ENCODE measurements at regions not wholly inside any gene's neighbourhood (a gene's known extent, or its start where the extent isn't known, plus 50 kb on each side); places are given as distances from the start of the nearest gene placed in this dataset.

DNA sequence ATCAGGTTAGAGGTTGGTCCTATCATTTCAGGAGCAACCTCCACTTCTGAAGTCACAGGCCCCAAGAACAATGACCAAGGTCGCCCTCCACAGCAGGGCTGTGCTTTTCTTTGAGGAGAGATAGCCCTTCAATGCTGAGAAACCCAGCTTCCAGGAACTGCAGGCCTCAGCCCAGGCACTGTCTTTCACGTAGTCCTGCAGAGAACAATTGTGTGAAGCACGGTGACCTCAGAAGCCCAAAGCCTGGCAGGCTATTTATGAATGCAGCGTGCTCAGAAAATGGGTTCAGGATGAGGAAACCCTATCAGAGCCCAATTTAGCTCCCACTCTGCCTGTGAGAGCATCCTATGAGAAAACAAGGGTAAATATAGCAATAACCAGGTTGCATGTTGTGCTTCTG, 388.3 kb downstream of the PLK2 start:
- no peak for DNase-seq (ENCODE audit: low read depth in 2 of 2)

DNA sequence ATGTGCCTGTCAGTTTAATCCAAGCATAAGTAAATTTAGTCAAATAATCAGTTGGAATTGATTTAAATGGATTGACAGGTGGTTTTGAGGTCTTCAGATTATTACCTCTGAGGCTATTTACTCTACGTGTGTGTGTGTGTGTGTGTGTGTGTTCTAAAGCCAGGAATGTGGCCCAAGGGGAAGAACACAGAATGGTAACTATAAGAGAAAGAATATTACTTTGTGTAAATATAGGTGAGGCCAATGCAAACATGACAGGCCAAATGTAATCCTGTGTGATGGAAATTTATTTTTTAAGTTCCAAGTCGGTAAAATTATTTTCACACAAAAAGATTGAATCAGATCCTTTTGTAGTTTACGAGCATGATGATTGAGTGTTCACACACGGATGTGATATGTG, 390.0 kb downstream of the PLK2 start:
- no peak for DNase-seq (ENCODE audit: low read depth in 2 of 2)

DNA sequence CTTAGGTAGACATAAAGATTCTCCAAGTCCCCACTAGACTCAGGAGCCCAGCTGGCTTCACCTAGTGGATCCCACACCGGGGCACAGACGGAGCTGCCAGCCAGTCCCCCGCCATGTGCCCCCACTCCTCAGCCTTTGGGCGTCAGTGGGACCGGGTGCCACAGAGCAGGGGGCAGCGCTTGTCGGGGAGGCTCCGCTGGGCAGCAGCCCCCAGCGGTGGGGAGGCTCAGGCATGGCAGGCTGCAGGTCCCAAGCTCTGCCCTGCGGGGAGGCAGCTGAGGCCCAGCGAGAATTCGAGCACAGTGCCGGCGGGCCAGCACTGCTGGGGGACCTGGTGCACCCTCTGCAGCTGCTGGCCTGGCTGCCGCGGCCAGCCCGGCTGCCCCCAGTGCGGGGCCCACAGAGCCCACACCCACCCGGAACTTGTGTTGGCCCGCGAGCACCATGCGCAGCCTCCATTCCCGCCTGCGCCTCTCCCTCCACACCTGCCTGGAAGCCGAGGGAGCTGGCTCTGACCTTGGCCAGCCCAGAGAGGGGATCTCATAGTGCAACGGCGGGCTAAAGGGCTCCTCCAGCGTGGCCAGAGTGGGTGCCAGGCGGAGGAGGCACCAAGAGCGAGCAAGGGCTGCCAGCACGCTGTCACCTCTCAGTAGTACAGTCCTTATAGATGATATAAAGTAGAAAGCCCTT, 390.7 kb downstream of the PLK2 start:
- DNase-seq (ENCODE audit: low read depth in 2 of 2): no peak

DNA sequence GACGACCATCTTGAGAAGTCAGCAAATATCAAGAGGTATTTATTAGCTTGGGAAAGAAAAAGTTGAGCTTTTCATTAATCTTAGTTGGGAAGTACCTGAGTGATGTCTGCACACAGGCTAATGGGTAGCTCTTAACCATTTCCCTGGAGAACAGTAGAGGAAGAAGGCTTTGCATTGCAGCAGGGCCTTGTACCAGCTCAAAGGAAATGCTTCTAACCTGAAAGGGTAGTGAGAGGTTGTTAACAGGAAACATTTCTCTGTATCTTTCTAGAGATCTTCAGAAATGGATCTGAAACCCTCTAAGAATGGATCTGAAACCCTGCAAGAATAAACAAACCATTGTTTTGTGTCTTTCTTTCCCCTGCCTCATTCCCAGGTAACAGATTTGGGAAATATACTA, 393.3 kb downstream of the PLK2 start:
- DNase-seq (ENCODE audit: low read depth in 2 of 2): no peak

DNA sequence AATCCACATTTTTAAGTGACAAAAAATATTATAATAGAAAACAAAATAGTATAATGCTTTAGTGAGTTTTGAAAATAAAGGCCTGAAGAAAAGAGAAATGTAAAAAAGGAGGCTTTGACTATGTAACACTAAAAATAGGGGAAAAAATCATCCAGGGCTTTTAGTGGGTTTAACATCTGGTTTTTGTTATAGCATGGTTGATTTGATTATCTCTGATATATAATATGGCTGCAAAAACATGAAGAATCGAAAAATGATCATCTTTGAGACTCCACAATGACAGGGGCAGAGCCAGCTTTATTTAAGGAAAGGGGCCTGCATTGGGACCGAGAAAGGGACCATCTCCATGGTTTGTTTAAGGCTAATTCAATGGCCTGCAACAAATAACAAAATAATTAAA, 393.8 kb downstream of the PLK2 start:
- DNase-seq (ENCODE audit: low read depth in 2 of 2): no peak

DNA sequence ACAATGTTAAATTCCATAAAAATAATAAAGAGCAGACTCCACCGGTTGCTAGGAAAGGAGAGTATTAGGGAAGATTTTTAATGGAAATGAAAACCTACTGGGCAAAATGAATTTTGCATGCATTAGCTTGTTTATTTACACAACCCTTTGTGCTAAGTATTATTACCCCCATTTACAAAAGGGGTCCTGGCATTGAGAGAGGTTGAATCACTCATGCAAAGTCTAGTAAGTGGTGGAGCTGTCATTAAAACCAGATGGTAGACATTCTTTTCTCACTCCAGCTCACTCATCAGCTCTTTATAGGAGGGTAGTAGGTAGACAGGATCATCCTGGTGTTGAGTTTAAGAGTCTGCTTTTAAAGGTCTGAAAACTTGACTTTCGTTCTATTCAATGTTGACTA, 395.1 kb downstream of the PLK2 start:
- no peak for DNase-seq (ENCODE audit: low read depth in 2 of 2)

DNA sequence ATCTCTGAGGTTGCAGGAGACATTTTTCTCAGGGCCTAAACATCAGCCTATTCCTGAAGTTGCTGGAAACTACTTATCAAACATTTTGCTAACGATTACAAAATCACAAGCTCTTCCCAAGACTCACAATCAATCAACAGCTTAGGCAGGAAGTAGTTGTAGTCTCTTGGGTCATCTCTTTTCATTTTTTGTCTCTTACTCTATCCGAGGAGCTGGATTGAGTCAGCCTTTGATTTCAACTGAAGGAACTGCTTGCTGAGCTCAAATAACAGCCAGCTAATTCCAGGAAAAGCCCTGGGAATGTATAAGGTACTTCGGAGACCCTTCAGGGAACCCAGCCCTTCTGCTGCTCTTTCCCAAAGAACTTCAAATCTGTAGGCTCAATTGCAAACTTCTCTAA, 398.9 kb downstream of the PLK2 start:
- no peak for DNase-seq (ENCODE audit: low read depth in 2 of 2)

DNA sequence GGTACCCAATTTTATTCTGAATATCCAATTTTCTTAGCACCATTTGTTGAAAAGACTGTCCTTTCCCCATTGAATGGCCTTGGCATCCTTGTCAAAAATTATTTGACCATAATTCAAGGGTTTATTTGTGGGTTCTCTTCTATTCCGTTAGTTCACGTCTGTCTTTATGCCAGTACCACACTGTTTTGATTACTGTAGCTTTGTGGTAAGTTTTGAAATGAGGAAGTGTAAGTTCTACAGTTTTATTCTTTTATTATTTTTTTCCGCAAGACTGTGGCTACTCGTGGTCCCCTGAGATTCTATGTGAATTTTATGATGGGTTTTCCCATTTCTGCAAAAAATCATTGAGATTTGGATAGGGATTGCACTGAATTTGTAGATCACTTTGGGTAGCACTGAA, 402.6 kb downstream of the PLK2 start:
- DNase-seq (ENCODE audit: low read depth in 2 of 2): no peak

DNA sequence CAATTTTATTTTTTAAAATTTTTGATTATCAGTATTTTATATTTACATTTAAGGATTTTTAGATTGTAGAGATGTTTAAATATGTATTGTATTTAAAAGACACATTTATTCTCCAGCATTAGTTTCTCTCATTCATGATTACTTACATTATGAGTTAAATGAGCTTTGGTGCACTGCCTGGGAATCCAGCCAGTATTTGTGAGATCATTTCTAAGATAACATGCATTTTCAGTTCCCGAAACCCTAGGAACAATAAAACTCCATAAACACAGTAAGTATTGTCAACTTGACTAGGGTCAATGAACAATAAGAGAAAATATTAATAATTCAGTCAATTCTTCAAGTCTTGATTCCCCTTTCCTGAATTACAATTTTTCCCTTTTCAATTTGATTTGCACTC, 403.3 kb downstream of the PLK2 start:
- DNase-seq (ENCODE audit: low read depth in 2 of 2): no peak

DNA sequence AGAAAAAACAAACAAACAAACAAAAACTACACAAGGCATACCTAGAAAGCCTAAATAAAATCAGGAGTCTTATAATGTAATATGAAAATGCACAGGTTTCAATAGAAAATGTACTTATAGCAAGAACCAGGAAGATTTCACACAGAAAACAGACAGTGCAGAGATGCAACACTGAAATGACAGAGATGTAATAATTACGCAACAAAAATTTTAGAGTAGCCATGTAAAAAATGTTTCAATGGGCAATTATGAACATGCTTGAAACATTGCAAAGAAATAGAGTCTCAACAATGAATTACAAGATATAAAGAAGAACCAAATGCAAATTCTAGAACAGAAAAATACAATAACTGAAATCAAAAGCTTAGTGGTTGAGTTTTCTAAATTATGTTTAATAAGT, 405.9 kb downstream of the PLK2 start:
- DNase-seq (ENCODE audit: low read depth in 2 of 2): no peak

DNA sequence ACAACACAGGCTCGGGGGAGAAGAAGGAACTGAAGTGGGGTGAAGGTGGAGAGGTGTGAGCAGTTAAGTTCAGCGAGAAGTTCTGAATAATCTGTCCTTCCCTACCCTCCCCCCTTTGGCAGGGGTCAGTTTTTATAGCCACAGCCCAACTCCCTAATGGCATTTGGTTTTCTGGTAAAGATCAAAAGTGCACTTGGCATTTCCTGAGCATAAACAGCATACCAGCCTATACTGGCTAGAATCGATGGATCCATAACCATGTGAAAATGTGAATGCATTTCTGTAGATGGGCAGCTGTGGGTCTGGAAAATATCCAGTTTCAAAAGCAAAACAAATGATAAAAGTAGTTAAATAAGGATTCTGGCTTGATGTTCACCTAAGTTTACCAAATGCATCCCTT, 410.9 kb downstream of the PLK2 start:
- DNase-seq (ENCODE audit: low read depth in 2 of 2): no peak

DNA sequence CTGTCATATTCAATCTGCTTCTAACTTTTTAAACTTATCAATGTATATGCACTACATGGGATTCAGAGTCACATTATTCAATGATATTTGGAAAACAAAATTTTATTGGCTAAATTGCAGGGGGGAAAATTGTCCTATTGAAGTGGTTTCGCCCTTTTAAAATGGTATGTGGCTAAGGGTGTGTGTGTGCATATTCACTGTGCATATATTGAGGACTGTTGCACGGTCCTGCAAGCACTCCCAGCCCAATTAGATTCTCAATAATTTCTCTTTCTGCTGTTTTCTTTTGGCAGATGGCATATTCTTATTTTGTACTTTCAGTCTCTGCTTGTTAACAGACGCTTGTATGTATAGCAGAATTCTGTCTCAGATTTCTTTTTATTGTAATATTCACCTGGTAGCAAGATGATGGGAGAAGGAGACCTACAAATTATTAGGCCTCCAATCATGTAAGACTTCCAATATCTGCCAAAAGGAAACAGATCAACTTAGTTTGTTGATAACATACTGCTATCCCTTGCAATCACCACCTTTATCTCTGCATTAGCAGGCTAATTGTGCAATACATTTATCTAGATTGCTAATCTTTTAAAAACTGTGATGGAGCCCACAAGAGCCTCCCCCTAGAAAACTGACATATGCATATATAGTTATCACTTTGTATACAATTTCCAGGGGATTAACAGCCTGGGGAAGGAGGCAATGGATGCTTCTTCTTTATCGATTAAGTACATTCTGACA, 411.5 kb downstream of the PLK2 start:
- no peak for DNase-seq (ENCODE audit: low read depth in 2 of 2)

DNA sequence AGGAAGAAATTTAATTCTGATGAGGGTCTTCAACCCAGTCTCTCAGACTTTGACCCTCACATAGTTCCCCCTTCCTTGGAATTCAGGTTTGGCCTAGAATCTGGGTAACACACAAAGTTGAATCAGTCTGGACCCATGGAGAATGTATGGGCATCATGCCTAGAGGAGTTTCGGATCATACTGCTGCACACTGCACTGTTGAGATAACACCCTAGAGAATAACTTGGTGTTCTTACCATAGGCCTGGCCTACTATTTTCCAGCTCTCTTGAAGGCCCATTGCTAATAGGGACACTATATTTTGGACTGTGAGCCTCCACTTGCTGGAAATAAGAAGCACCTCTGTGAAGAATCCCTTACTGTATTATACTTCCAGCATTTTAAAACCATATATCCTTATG, 413.5 kb downstream of the PLK2 start:
- no peak for DNase-seq (ENCODE audit: low read depth in 2 of 2)

DNA sequence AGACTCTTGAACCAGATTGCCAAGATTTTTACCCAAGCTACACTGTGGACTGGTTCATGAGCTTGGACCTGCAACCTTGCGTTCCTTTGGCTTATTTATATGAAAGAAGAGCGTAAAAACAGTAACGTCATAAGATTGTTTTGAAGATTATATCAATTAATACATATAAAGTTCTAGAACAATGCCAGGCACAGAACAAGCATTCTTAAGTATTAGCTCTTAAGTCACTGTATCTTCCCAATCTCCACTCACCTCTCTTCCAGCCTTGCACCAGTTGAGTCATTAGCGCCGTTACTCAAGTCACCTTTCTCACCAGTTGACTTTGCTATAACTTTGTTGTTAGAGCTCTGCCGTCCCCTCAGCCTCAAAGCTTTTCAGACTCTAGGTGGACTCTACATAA, 415.7 kb downstream of the PLK2 start:
- no peak for DNase-seq (ENCODE audit: low read depth in 2 of 2)

DNA sequence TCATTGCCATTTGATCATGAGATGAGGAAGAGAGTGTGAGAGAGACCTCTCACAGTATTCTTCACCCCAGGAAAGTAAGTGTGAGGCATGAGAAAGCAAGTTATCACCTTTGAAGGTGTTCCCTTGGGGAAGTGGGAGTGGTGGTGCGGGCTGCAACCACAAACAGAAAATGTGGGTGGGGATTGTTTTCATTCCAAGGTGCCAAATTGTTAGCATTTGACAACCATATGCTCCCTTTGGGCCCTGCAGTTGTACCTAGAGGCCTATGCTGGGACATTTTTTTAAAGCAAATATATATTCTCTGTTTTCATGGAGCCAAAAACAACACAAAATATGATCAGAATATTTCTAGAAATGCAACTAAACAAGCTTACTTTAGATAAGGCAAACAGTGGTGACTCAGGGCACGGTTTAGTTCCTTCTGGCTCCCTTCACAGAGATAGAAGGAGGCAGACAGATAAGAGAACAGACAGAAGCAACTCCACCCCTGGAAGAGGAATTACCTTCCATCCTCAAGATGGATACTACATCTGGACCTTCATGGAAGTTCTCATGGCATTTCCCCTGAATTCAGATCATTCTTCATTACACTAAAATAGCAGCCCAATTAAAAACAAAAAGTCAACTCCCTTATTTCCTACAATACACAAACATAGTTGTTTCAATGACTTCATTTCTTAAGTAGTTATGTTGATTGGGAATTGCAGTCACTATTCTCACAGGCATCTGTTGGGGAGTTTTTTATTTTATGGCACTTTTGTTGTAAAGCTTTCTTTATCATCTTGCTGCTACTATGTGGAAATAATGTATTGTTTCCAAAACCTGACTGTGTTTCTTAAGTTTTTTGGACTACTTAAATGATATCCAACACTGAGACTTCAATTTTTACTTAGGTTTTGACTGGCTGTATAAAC, 416.6 kb downstream of the PLK2 start:
- no peak for DNase-seq (ENCODE audit: low read depth in 2 of 2)

DNA sequence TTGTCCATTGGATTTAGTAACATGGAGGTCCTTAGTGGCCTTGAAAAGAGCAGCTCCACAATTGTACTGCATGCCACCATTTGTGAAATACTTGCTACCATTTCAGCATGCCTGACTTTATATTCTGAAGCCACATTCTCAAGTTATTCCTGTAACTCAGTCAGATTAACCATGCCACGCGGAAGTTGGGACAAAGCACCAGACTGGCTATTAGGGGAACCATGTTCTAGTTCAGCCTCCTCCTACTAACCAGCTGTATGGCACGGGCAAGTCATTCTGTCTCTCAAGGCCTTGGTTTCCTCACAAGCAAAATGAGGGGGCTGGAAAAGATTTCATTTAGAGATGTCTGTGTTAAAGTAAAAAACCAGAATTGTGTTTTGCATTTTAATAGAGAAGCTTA, 418.0 kb downstream of the PLK2 start:
- no peak for DNase-seq (ENCODE audit: low read depth in 2 of 2)

DNA sequence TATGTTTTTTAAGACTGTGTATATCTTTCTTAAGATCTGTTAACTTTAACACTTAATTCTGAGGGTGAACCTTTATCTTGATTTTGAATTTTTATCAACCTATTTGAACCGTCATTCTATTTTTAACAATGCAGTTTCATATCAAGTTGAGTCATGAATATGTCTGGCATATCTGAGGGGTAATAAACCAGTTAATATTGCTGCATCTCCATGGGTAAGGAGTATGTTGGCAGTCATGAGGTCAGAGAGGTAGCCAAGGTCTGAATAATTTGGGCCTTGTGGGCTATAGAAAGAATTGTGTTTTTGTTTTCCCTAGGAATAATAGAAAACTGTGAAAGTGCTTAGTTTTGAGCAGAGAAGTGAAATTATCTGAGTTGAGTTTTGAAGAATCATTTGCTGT, 419.0 kb downstream of the PLK2 start:
- DNase-seq (ENCODE audit: low read depth in 2 of 2): no peak

DNA sequence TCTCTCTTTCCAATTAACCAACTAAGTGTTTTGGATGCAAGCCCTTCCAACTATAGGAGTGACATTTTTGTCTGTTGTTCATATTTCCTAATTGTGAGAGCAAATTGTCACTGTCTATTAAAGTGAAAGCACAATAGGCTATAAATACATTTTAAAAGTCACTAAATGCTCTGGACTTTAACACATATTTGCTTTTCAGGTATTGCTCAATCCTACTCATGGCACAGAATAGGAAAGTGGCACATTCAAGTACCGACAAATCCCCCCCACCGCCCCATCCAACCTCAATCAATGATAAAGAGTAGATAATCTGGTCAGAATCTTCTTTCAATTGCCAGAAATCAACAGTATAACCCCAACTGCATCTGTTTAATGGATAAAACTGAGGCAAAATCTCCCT, 419.8 kb downstream of the PLK2 start:
- no peak for DNase-seq (ENCODE audit: low read depth in 2 of 2)

DNA sequence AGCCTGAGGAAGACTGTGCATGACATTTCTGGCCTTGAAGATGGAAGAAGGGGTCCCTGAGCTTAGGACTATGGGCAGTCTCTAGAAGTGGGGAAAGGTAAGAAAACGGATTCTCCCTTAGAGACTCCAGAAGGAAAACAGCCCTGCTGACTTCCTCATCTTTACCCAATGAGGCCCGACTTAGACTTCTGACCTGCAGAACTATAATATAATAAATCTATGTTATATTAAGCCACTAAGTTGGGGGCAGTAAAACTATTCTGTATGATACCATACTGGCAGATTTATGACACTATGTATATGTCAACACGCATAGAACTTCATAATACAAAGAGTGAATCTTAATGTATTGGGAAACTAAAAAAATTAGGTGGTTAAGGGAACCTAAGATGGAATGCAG, 422.0 kb downstream of the PLK2 start:
- DNase-seq (ENCODE audit: low read depth in 2 of 2): no peak

DNA sequence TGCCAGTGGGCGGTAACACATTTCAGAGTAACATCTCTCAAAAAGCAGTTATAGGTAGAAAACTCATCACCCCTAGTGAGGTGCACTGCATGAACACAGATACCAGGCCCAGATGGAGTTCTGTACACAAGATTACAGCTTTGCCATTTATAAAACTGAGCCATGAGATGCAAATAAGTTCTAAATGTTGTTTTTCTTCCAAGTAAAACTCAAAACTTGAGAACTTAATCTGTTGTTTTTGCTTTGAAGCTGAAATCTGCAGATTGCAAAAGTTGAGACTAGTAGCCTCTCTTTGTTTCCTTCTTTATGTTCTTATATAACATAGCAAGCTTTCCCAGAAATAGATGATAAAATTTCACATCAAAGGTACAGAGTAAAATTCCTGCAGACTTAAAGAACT, 434.1 kb downstream of the PLK2 start:
- no peak for DNase-seq (ENCODE audit: low read depth in 2 of 2)

DNA sequence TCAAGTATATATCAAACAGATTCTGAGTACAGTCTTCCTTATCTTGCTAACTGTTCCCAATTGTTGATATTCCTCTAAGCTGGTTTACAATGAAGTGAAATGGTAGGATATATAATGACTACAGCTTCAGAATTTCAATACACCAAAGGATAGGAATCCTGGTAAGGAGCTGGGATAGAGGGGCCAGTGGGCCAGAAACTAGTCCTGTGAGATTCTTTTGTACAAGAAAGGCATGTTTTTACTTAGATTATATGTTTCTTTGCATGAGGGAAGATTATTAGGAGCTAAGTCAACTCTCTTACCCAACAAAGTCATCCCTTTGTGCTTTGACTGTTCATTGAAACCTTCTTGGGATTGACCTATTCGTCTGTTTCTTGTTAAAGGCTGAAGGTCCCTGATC, 435.7 kb downstream of the PLK2 start:
- no peak for DNase-seq (ENCODE audit: low read depth in 2 of 2)

DNA sequence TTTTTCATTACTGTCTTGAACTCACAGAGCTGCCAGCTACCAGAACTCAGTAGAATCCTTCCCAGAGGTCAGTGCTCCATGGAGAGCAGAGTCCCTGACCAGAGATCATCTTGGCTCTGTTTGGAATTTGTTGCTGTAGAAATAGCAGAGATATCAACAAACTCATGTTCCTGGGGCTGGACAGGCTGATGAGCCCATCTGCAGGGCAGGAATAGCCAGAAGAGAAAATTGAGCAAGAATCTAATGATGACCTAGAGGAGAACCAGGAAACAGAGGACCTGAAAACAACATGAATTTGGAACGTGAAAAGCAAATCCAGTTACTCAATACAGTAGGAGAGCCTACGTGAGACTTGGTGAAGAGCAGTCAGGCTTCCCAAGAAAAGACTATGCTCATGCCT, 437.8 kb downstream of the PLK2 start:
- DNase-seq (ENCODE audit: low read depth in 2 of 2): no peak

DNA sequence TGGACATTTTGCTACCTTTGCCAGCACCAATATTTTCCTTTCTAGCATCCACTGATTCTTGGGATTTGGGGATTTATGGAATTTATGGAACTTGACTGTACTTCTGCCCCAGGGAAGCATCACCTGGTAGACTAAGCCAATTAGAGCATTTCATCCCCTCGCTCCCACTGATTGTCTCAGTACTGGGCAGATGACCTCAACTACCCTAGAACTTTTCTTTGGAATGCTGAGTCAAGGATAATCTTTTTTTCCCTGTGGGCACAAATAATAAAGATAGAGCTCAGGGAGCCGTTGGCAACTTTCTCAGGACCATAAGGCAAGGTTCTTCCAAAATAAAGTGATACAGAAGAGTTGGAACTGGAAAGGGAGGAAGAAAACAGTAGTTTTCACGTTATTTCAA, 438.4 kb downstream of the PLK2 start:
- DNase-seq (ENCODE audit: low read depth in 2 of 2): no peak
